ENCODE measurements at regions not wholly inside any gene's neighbourhood (a gene's known extent, or its start where the extent isn't known, plus 50 kb on each side); places are given as distances from the start of the nearest gene placed in this dataset.

- H3K4me1 ChIP-seq (ENCODE audit: control insufficient read depth in 2 of 3, insufficient read depth in 2 of 3, low read depth in 1 of 3, low read length in 3 of 3) = no peaks in the 10 kb centered on the region
- no peak for FAIRE-seq
- TF ChIP-seq CTCF (IDR thresholded peaks at IDR 0.05; ENCODE audit: borderline replicate concordance, extremely low read depth, insufficient read depth) = no peak
- no peaks in the 10 kb centered on the region for H3K9me3 ChIP-seq (ENCODE audit: control insufficient read depth in 2 of 3, insufficient read depth in 1 of 3, low read length in 3 of 3)
- no peak overlapping the region for H3K9ac ChIP-seq (ENCODE audit: low read length in 3 of 3)
- DNase-seq = no peak
- H3K36me3 ChIP-seq (ENCODE audit: control insufficient read depth in 2 of 3, insufficient read depth in 3 of 3, low read length in 3 of 3) = no peaks in the 10 kb centered on the region
- intact Hi-C loops (cut with DNase I) = no loop called here
- no peaks in the 10 kb centered on the region for H3K27me3 ChIP-seq (ENCODE audit: control insufficient read depth, insufficient read depth, low read length)
- H3K4me3 ChIP-seq (ENCODE audit: low read length in 3 of 3) = no peak overlapping the region
- H3K27ac ChIP-seq (ENCODE audit: low read depth in 2 of 2, low read length in 2 of 2) = no peak overlapping the region
Measured at GRCh38 chr20:1060985-1061384, 57.4 kb upstream of the PSMF1 start.

- FAIRE-seq (no peak), DNase-seq (no peak)
- H3K9me3 ChIP-seq (ENCODE audit: control insufficient read depth in 2 of 3, insufficient read depth in 1 of 3, low read length in 3 of 3) = no peaks in the 10 kb centered on the region
- no peaks in the 10 kb centered on the region for H3K36me3 ChIP-seq (ENCODE audit: control insufficient read depth in 2 of 3, insufficient read depth in 3 of 3, low read length in 3 of 3)
- no peak overlapping the region for H3K9ac ChIP-seq (ENCODE audit: low read length in 3 of 3)
- no peaks in the 10 kb centered on the region for H3K4me1 ChIP-seq (ENCODE audit: control insufficient read depth in 2 of 3, insufficient read depth in 2 of 3, low read depth in 1 of 3, low read length in 3 of 3)
- intact Hi-C loops (cut with DNase I) = no loop called here
- no peak overlapping the region for H3K4me3 ChIP-seq (ENCODE audit: low read length in 3 of 3)
- no peaks in the 10 kb centered on the region for H3K27me3 ChIP-seq (ENCODE audit: control insufficient read depth, insufficient read depth, low read length)
- TF ChIP-seq CTCF (IDR thresholded peaks at IDR 0.05; ENCODE audit: borderline replicate concordance, extremely low read depth, insufficient read depth) = no peak
- H3K27ac ChIP-seq (ENCODE audit: low read depth in 2 of 2, low read length in 2 of 2) = no peak overlapping the region
Measured at GRCh38 chr20:1061484-1062221, 56.7 kb upstream of the PSMF1 start.

- TF ChIP-seq CTCF (IDR thresholded peaks at IDR 0.05; ENCODE audit: borderline replicate concordance, extremely low read depth, insufficient read depth) = no peak
- DNase-seq (peak in 3 of 5 donors; percentile 49 to 68 (median 58)), FAIRE-seq (no peak)
- no peaks in the 10 kb centered on the region for H3K27me3 ChIP-seq (ENCODE audit: control insufficient read depth, insufficient read depth, low read length)
- no peaks in the 10 kb centered on the region for H3K36me3 ChIP-seq (ENCODE audit: control insufficient read depth in 2 of 3, insufficient read depth in 3 of 3, low read length in 3 of 3)
- no peaks in the 10 kb centered on the region for H3K4me1 ChIP-seq (ENCODE audit: control insufficient read depth in 2 of 3, insufficient read depth in 2 of 3, low read depth in 1 of 3, low read length in 3 of 3)
- intact Hi-C loops (cut with DNase I) = no loop called here
- H3K27ac ChIP-seq (ENCODE audit: low read depth in 2 of 2, low read length in 2 of 2) = no peak overlapping the region
- no peaks in the 10 kb centered on the region for H3K9me3 ChIP-seq (ENCODE audit: control insufficient read depth in 2 of 3, insufficient read depth in 1 of 3, low read length in 3 of 3)
- no peak overlapping the region for H3K4me3 ChIP-seq (ENCODE audit: low read length in 3 of 3)
- no peak overlapping the region for H3K9ac ChIP-seq (ENCODE audit: low read length in 3 of 3)
Measured at GRCh38 chr20:1062334-1063010, 55.9 kb upstream of the PSMF1 start.
